ENCODE measurements at regions not wholly inside any gene's neighbourhood (a gene's known extent, or its start where the extent isn't known, plus 50 kb on each side); places are given as distances from the start of the nearest gene placed in this dataset.
A peak's percentile ranks its signal among the peaks of the same experiment; 100 is the strongest.
"Not testable (repeated sequence)": the region's sequence is repeated elsewhere in the genome, so short reads cannot be mapped to it uniquely, and the experiment has no call there.

GRCh38 chr7:149714081-149714909, 59.1 kb downstream of the ZNF467 start:
- DNase-seq = peak; percentile 43

GRCh38 chr7:149713731-149714068, 59.7 kb downstream of the ZNF467 start:
- DNase-seq = no peak

- no peak for DNase-seq
These were observed 60.2 kb downstream of the ZNF467 start for GRCh38 chr7:149713061-149713730.

DNA sequence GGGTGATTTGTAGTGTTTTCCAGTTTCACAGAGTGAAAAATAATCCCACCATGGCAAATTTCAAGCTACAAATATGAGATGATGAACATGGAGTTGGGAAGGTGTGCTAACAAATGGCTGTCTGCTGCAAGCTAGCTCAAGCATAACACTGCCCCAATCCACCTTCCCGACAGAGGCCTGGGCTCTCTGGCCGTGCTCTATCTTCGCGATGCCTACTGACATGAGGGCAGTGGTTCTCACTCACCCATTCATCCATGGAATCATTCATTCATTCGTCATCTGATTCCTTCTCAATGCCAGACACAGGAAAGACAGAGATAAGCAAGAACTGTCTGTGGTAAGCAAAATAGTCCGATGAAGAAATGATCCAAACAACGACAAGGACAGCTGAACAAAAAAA, 65.4 kb downstream of the ZNF467 start:
- no peak for DNase-seq

DNA sequence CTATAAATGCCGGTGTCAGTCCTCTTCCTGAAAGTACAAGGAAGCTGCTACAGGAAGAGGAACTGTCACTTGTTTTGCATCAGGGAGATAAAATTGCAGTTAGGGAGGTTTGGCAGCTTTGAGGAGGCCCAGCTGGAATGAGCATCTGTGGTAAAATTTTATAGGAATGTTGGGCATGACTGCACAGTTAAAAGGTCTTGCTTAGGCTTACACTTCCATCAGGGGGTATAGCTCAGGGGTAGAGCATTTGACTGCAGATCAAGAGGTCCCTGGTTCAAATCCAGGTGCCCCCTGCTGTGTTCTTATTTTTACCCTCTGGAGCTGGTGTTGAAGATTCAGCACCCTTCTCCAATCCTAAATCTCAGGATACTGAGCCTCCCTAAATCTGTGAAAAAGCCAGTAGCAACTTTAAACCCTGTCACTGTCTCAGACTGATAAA, 65.9 kb downstream of the ZNF467 start:
- DNase-seq = no peak

DNA sequence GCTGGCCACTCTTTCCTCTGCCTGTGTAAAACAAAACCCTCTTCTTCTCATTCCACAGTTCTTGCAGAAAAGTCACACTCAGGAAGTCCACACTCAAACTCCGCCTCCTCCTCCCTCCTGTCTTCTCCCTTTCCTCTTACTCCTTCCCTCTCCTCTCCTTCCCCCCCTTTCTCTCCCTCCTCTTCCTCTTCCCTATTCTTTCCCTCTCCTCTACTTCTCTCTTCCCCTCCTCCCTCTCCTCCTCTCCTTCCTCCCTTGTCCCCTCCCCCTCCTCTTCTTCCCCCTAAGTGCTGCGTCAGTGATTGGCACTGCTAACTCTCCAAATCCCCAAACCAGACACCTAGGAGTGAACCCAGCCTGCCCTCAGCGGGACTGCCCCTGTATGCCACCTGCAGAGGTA, 67.0 kb downstream of the ZNF467 start:
- no peak for DNase-seq

- no peak for DNase-seq
These were observed 68.9 kb downstream of the ZNF467 start for GRCh38 chr7:149704507-149704906.

GRCh38 chr7:149703044-149703650, 70.2 kb downstream of the ZNF467 start:
- no peak for DNase-seq

- DNase-seq = no peak
These were observed 71.7 kb downstream of the ZNF467 start for GRCh38 chr7:149701495-149702240.

DNA sequence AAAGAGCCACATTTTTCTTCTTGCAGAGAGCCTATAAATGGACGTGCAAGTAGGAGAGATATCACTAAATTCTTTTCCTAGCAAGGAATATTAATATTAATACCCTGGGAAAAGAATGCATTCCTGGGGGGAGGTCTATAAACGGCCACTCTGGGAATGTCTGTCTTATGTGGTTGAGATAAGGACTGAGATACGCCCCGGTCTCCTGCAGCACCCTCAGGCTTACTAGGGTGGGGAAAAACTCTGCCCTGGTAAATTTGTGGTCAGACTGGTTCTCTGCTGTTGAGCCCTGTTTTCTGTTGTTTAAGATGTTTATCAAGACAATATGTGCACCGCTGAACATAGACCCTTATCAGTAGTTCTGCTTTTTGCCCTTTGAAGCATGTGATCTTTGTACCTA, 75.6 kb downstream of the ZNF467 start:
- not testable (repeated sequence) for DNase-seq

- DNase-seq = no peak
These were observed 77.1 kb downstream of the ZNF467 start for GRCh38 chr7:149696280-149696679.

DNA sequence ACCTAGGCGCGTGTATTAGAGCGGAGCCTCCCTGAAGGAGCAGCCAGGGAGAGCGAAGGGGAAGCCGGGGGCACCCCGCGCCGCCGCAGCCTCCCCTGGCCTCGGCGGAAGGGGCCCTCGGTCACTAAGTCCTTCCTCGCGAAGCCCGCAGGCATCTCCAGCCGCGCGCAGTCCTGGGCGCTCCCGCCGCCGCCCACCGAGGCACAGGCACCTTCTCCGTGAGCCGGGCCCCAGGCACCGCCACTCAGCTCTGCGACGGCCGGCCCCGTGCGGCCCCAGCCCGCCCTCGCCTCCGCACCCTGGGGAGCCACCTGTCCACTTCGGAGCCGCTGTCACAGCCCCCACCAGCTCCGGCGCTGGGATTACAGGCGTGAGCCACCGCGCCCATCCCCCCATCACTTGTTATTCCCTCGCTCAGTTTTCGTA, 80.8 kb downstream of the ZNF467 start:
- DNase-seq = no peak

- DNase-seq = no peak
These were observed 81.3 kb downstream of the ZNF467 start for GRCh38 chr7:149692056-149692455.

DNA sequence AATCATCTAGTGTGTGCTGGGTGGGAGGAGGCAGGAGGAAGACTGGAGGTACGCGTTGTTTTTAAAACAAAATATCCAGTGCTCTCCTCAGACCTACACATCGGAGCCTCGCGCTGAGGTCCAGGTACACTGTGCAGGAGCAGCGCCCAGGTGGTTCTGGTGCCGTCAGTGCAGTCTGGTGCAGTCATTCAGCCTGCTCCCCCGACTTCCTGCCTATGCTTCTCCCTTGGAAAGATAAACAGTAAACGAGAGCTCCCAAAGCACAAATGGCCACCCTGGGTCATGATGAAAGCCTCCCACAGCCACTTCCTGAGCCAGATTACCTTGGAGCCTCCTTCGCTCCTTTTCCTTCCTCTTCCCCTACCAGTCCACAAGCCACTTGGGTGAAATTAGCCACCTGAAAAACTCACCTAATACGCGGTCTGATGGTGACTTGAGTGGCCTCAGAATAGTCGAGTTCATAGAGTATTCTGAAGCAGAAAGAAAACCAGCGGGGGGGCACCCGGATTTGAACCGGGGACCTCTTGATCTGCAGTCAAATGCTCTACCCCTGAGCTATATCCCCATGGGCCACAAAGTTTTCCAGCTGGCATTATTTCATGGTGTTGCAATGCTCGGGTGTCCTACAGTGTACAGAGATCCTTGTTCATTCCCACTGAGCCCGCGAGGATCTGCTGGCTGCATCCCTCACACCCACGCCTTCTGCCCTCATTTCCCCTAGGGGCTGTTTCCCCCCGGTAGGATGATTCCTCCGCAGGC, 82.5 kb downstream of the ZNF467 start:
- DNase-seq = peak; percentile 22

GRCh38 chr7:149689291-149689721, 84.1 kb downstream of the ZNF467 start:
- no peak for DNase-seq

DNA sequence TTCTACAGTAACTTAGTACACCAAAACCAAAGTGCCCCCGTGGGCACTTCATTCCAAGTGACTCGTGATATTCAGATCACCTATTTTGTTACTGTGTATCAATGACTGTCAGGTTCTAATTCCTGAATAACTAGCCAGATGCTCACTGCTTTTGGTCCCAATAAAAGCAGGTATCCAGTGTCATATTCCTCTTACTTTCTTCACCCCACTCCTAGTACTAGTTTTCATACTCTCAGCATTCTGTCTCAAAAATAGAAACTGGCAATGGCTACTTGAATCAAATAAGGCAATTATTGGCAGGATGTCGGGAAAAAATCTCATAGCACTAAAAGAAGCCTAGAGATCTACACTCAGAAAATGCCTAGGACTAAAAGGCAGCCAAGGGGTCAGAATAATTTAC, 84.6 kb downstream of the ZNF467 start:
- no peak for DNase-seq

- not testable (repeated sequence) for DNase-seq
These were observed 85.6 kb downstream of the ZNF467 start for GRCh38 chr7:149687820-149688219.

DNA sequence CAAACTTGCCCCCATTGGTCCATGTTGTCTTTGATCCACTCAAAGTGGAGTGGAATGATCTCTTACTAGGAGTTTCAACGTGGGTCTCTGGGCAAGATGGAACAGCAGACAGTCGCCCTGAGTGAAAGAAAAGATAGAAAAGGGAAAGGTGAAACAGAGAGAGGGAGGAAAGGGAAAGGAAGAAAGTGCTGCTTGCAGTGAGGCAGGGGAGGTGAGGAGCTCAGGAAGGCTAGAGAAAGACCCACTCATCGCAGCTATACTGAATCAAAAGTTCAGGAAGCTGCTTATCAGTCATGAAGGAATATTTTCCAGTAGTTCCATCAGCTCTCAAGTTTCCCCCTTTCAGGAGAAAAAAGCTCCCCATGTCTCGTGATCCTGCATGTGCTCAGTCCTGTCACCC, 86.9 kb downstream of the ZNF467 start:
- DNase-seq = no peak

DNA sequence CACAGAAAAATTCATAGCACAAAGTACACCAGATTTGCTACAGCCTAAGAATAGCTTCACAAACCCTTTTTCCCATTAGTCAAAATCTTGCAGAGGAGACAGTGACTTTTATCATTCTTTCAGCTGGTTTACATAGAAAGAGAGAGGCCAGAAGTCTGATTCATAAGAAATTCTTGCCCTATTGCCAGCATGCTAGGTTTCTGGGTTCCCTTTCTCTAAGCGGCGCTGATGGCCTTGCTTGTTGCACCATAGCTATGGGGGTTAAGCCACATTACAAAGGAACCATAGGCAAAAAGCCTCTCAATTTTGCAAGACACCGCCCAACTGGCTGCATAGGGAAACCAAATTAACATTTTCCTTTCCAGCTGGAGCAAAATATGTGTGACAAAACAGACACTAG, 87.4 kb downstream of the ZNF467 start:
- DNase-seq = no peak

DNA sequence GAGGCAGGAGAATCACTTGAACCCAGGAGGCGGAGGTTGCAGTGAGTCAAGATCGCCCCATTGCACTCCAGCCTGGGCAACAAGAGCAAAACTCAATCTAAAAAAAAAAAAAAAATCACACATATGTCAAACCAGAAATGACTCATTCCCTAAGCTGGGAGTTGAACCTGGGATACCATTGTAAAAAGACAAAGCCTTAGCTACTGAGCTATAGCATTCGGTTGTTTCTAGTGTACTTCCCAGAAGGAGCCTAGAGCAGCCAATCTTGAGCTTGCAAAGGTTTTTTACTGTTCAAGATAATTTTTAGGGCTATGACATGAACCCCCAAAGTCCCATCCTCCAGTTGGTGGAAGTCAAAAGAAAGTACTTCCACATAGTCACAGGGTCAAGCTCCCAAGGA, 87.9 kb downstream of the ZNF467 start:
- DNase-seq = no peak

DNA sequence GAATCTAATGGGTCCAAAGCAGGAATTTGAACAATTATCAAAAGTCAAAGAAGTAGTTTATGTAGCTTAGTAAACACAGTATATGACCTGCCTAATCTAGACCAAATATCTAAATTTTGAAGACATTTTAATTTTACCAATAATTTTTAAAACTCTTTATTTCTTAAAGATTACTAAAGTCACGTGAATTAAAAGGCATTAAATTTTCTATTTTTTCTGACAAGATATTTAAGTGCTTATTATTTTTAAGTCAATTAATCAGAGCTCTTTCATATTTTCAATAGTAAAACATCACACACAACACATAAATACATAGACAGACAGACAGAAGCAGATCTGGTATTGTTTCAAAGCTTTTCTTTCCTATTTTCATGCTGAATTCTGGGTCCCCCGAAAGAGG, 89.5 kb downstream of the ZNF467 start:
- DNase-seq = no peak

- no peak for DNase-seq
These were observed 90.2 kb downstream of the ZNF467 start for GRCh38 chr7:149683181-149683580.

- no peak for DNase-seq
These were observed 91.3 kb downstream of the ZNF467 start for GRCh38 chr7:149682038-149682437.
